ENCODE measurements at regions not wholly inside any gene's neighbourhood (a gene's known extent, or its start where the extent isn't known, plus 50 kb on each side); places are given as distances from the start of the nearest gene placed in this dataset.

DNA sequence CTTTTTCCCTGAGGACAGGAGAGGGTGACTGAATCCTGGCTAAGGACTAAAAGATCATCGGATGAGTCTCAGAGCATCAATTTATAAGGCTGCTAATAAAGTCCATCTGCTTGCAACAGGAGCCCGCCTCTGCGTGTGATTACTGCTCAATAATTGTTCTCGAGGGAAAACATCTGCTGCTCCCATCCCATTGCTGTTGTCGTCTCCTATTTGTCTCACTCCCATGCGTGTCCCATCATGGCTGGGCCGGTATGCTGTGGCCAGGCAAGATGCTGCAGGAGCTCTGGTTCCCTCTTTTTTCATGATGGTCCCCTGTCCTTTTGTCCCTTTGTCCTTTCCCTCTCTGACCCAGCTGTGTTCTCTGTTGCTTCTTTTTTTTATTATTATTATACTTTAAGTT, 121.2 kb downstream of the SPATA19 start:
- H3K9me2 ChIP-seq (replicated peaks; ENCODE audit: low read length) = no peaks in the 10 kb centered on the region
- ChIA-PET CTCF (no interaction called here), POLR2A (ENCODE audit: unreplicated experiment) (no interaction called here)
- DNase-seq (no peak), ATAC-seq (no peak)
- BruUV-seq (replicated peaks) = no TSS peak
- no peak overlapping the region for H3K4me3 ChIP-seq (ENCODE audit: low read length)
- H3K27me3 ChIP-seq (ENCODE audit: low read length) = no peaks in the 10 kb centered on the region
- H2AFZ ChIP-seq (ENCODE audit: low read length) = no peak overlapping the region
- no peak overlapping the region for H3K4me2 ChIP-seq (ENCODE audit: low read length)
- H3K36me3 ChIP-seq (ENCODE audit: low read depth, low read length) = no peaks in the 10 kb centered on the region
- no peaks in the 10 kb centered on the region for H3K79me2 ChIP-seq (ENCODE audit: low read length)
- H3K27ac ChIP-seq (ENCODE audit: low read length) = no peak overlapping the region
- intact Hi-C loops (cut with micrococcal nuclease) = no loop called here
- H3F3A ChIP-seq (ENCODE audit: low read length, unreplicated experiment) = no peaks in the 10 kb centered on the region
- H3K9ac ChIP-seq (ENCODE audit: low read length) = no peak overlapping the region
- H3K4me1 ChIP-seq (ENCODE audit: insufficient read depth, low read length) = no peaks in the 10 kb centered on the region
- no peaks in the 10 kb centered on the region for H4K20me1 ChIP-seq (ENCODE audit: low read length)
- TF ChIP-seq EZH2phosphoT487 (IDR thresholded peaks at IDR 0.05; ENCODE audit: borderline replicate concordance, low read length) = no peak
- TF ChIP-seq EZH2 (IDR thresholded peaks at IDR 0.05; ENCODE audit: low read length, unreplicated experiment) = no peak
- TF ChIP-seq, protein P1, sequence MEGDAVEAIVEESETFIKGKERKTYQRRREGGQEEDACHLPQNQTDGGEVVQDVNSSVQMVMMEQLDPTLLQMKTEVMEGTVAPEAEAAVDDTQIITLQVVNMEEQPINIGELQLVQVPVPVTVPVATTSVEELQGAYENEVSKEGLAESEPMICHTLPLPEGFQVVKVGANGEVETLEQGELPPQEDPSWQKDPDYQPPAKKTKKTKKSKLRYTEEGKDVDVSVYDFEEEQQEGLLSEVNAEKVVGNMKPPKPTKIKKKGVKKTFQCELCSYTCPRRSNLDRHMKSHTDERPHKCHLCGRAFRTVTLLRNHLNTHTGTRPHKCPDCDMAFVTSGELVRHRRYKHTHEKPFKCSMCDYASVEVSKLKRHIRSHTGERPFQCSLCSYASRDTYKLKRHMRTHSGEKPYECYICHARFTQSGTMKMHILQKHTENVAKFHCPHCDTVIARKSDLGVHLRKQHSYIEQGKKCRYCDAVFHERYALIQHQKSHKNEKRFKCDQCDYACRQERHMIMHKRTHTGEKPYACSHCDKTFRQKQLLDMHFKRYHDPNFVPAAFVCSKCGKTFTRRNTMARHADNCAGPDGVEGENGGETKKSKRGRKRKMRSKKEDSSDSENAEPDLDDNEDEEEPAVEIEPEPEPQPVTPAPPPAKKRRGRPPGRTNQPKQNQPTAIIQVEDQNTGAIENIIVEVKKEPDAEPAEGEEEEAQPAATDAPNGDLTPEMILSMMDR (conservative IDR thresholded peaks at IDR 0.05; ENCODE audit: low read depth, low read length) = no peak
- peaks cover 42% of the 10 kb centered on the region for H3K9me3 ChIP-seq (ENCODE audit: low read length)

DNA sequence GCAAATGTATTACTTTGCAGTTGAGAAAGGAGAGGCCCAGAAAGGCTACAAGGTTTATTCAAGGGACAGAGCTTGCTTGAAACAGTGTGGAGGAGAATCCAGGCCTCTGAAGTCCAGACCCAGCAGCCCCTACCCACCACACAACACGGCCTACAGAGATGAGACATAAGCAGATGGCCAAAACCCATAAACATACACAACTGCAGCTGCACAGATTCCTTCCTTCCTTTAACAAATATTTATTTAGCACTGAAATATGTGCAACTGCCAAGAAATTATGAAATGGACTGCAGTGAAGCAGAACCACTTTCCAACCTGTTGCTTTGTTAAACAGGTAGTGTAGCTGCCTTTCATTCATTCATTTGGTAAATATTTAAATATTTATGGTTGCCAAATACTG, 122.3 kb downstream of the SPATA19 start:
- H3K9me3 ChIP-seq (ENCODE audit: low read length) = peaks cover 43% of the 10 kb centered on the region
- no peaks in the 10 kb centered on the region for H3K27me3 ChIP-seq (ENCODE audit: low read length)
- no peaks in the 10 kb centered on the region for H4K20me1 ChIP-seq (ENCODE audit: low read length)
- TF ChIP-seq EZH2phosphoT487 (IDR thresholded peaks at IDR 0.05; ENCODE audit: borderline replicate concordance, low read length) (no peak), EZH2 (IDR thresholded peaks at IDR 0.05; ENCODE audit: low read length, unreplicated experiment) (no peak)
- TF ChIP-seq, protein P1 (conservative IDR thresholded peaks at IDR 0.05; ENCODE audit: low read depth, low read length) = no peak
- no peak overlapping the region for H3K27ac ChIP-seq (ENCODE audit: low read length)
- ATAC-seq = no peak
- H3K4me1 ChIP-seq (ENCODE audit: insufficient read depth, low read length) = no peaks in the 10 kb centered on the region
- no peak overlapping the region for H3K9ac ChIP-seq (ENCODE audit: low read length)
- POLR2A ChIA-PET (ENCODE audit: unreplicated experiment) = no interaction called here
- CTCF ChIA-PET = no interaction called here
- no peak overlapping the region for H3K4me2 ChIP-seq (ENCODE audit: low read length)
- no peak overlapping the region for H2AFZ ChIP-seq (ENCODE audit: low read length)
- H3K36me3 ChIP-seq (ENCODE audit: low read depth, low read length) = no peaks in the 10 kb centered on the region
- no peak for DNase-seq
- no peaks in the 10 kb centered on the region for H3K9me2 ChIP-seq (replicated peaks; ENCODE audit: low read length)
- no peak overlapping the region for H3K4me3 ChIP-seq (ENCODE audit: low read length)
- no peaks in the 10 kb centered on the region for H3K79me2 ChIP-seq (ENCODE audit: low read length)
- intact Hi-C loops (cut with micrococcal nuclease) = no loop called here
- no TSS peak for BruUV-seq (replicated peaks)
- no peaks in the 10 kb centered on the region for H3F3A ChIP-seq (ENCODE audit: low read length, unreplicated experiment)

DNA sequence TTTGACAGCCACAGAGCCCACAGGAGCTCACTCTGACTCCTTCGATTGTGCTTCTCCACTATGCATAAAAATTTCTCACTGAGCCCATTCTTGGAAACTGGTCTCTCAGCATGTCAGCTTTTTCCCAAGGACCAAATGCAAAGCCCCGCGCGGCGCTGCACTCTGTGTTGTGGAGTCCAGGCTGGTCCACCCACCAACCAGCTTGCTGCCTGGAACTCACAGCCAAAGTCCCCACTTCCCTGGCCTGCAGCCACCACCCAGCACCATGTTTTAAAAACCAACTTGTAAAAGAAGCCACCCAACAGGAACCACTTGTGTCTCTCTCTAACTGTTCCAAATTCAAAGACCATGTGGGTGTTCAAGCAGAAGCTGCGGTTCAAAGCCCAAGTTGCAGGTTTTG, 124.4 kb downstream of the SPATA19 start:
- Histone ChIP-seq H3K27ac (ENCODE audit: low read length) (no peak overlapping the region), H3K9ac (ENCODE audit: low read length) (no peak overlapping the region), H4K20me1 (ENCODE audit: low read length) (no peaks in the 10 kb centered on the region), H3K4me2 (ENCODE audit: low read length) (no peak overlapping the region), H3K27me3 (ENCODE audit: low read length) (no peaks in the 10 kb centered on the region), H3K79me2 (ENCODE audit: low read length) (no peaks in the 10 kb centered on the region), H3K9me3 (ENCODE audit: low read length) (peaks cover 36% of the 10 kb centered on the region), H2AFZ (ENCODE audit: low read length) (no peak overlapping the region), H3K36me3 (ENCODE audit: low read depth, low read length) (no peaks in the 10 kb centered on the region), H3K4me1 (ENCODE audit: insufficient read depth, low read length) (no peaks in the 10 kb centered on the region), H3K9me2 (replicated peaks; ENCODE audit: low read length) (no peaks in the 10 kb centered on the region), H3K4me3 (ENCODE audit: low read length) (no peak overlapping the region), H3F3A (ENCODE audit: low read length, unreplicated experiment) (no peaks in the 10 kb centered on the region)
- POLR2A ChIA-PET (ENCODE audit: unreplicated experiment) = no interaction called here
- no TSS peak for BruUV-seq (replicated peaks)
- DNase-seq (no peak), ATAC-seq (no peak)
- CTCF ChIA-PET = no interaction called here
- intact Hi-C loops (cut with micrococcal nuclease) = no loop called here
- TF ChIP-seq, protein P1 (conservative IDR thresholded peaks at IDR 0.05; ENCODE audit: low read depth, low read length) = no peak
- TF ChIP-seq EZH2 (IDR thresholded peaks at IDR 0.05; ENCODE audit: low read length, unreplicated experiment) (no peak), EZH2phosphoT487 (IDR thresholded peaks at IDR 0.05; ENCODE audit: borderline replicate concordance, low read length) (no peak)
